Keratinocyte (primary cell): ENCODE measurements at regions not wholly inside any gene's neighbourhood (a gene's known extent, or its start where the extent isn't known, plus 50 kb on each side); places are given as distances from the start of the nearest gene placed in this dataset.

ENCODE experiments used
- DNase-seq: peaks from one replicate; pipeline ENCODE4 v3.0.0-alpha.2; 2011; ENCODE audit warnings: low read depth, missing footprints, low spot score
- FAIRE-seq: peaks from 2 replicates; lab custom pipeline; 2011; peaks lifted over from hg19 to GRCh38; lab: Jason Lieb, UNC
- H2AFZ ChIP-seq: 2 replicates; pipeline ENCODE4 v1.6.0; 2012; ENCODE audit warnings: low read length, control low read depth, inconsistent platforms; ENCODE audit not compliant: control insufficient read depth
- H3K27ac ChIP-seq: 2 replicates; pipeline ENCODE4 v1.5.1; 2011; ENCODE audit warnings: low read length; ENCODE audit not compliant: control insufficient read depth, insufficient read depth
- H3K27me3 ChIP-seq: 3 replicates; pipeline ENCODE4 v1.6.0; 2011; ENCODE audit warnings: low read length; ENCODE audit not compliant: control insufficient read depth, insufficient read depth; ENCODE audit errors: extremely low read depth
- H3K36me3 ChIP-seq, 2 experiments: 2 replicates in 1 of 2; 3 replicates in 1 of 2; pipeline ENCODE4 v1.5.1; 2011; ENCODE audit warnings: low read length in 2 of 2, mild to moderate bottlenecking in 1 of 2; ENCODE audit not compliant: control insufficient read depth in 2 of 2, insufficient read depth in 2 of 2; ENCODE audit errors: extremely low read depth in 1 of 2
- H3K4me1 ChIP-seq: 3 replicates; pipeline ENCODE4 v1.5.1; 2011; ENCODE audit warnings: low read length; ENCODE audit not compliant: control insufficient read depth, insufficient read depth; ENCODE audit errors: extremely low read depth
- H3K4me2 ChIP-seq: 3 replicates; pipeline ENCODE4 v1.6.0; 2011; ENCODE audit warnings: low read depth, low read length; ENCODE audit not compliant: control insufficient read depth, insufficient read depth; ENCODE audit errors: extremely low read depth
- H3K4me3 ChIP-seq, 3 experiments: fragments of 200-600 bp in 1 of 3; sonication (generic) in 1 of 3; 2 replicates in 2 of 3; 3 replicates in 1 of 3; pipeline ENCODE4 v1.5.1; 2011 to 2016; ENCODE audit warnings: low read length in 3 of 3, mild to moderate bottlenecking in 3 of 3, control low read depth in 2 of 3, inconsistent platforms in 1 of 3, low read depth in 1 of 3, mixed read lengths in 1 of 3, mixed run types in 1 of 3, moderate library complexity in 1 of 3; ENCODE audit not compliant: control insufficient read depth in 2 of 3, insufficient read depth in 2 of 3; ENCODE audit errors: extremely low read depth in 1 of 3
- H3K79me2 ChIP-seq: 2 replicates; pipeline ENCODE4 v1.6.0; 2012; ENCODE audit warnings: low read length; ENCODE audit not compliant: control insufficient read depth, insufficient read depth
- H3K9ac ChIP-seq: 3 replicates; pipeline ENCODE4 v1.6.0; 2011; ENCODE audit warnings: low read length; ENCODE audit not compliant: control insufficient read depth, insufficient read depth; ENCODE audit errors: extremely low read depth
- H3K9me1 ChIP-seq: 3 replicates; pipeline ENCODE4 v1.6.0; 2011; ENCODE audit warnings: low read length; ENCODE audit not compliant: control insufficient read depth, insufficient read depth; ENCODE audit errors: extremely low read depth
- H3K9me3 ChIP-seq: 2 replicates; pipeline ENCODE4 v1.5.1; 2012; ENCODE audit warnings: low read depth, low read length; ENCODE audit not compliant: control insufficient read depth
- H4K20me1 ChIP-seq: 3 replicates; pipeline ENCODE4 v1.6.0; 2011; ENCODE audit warnings: low read length; ENCODE audit not compliant: control insufficient read depth, insufficient read depth; ENCODE audit errors: extremely low read depth
- CTCF ChIP-seq, 3 experiments: IDR thresholded peaks in 1 of 3; conservative IDR thresholded peaks in 1 of 3; optimal IDR thresholded peaks in 1 of 3; 2 replicates in 2 of 3; 3 replicates in 1 of 3; pipeline versions ENCODE3 to v1.5.1; 2011; ENCODE audit warnings: low read length in 3 of 3, mild to moderate bottlenecking in 3 of 3, moderate library complexity in 2 of 3, control low read depth in 1 of 3, inconsistent platforms in 1 of 3; ENCODE audit not compliant: insufficient read depth in 2 of 3; ENCODE audit errors: extremely low read depth in 1 of 3
- EZH2 ChIP-seq: IDR thresholded peaks from one replicate; pipeline ENCODE4 v1.6.1; 2012; ENCODE audit warnings: inconsistent platforms, mild to moderate bottlenecking, low read length, moderate library complexity
- dilution Hi-C: fragments of 300-500 bp; cut with MboI; formaldehyde crosslinking; loops from one replicate; pipeline ENCODE4 v1.7.0; 2020; ENCODE audit warnings: low sequenced_read_pairs; ENCODE audit not compliant: extremely low pct_ligation_motif_present

DNA sequence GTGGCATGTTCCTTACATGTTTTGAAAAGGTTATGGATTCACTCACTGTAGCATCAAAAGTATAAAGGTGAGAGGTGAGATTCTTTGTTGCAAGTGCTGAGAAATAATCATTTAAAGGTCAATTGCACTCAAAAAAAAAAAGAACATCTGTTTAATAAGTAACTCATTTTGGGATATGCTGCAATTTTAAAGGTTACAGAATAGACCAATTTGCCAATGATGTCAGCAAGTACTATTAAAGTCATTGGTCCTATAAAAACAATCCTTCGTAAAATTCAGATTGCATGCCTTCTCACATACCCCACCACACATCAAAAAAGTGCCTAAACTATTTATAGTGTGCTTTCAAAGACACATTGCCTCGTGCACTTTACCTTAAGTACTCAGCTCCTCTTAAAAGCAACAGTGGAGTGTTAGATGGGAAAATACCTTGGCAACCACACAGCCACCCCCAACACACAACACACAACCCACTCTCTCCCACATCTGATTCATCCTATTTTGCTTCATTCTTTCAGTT lies 218.2 kb upstream of the ADGRL2 start:
- Histone ChIP-seq H3K79me2 (no peaks in the 10 kb centered on the region), H2AFZ (no peak overlapping the region), H3K36me3 (no peaks in the 10 kb centered on the region), H3K9ac (no peak overlapping the region), H3K4me3 (no peak overlapping the region), H3K4me1 (no peaks in the 10 kb centered on the region), H4K20me1 (no peaks in the 10 kb centered on the region), H3K9me3 (no peaks in the 10 kb centered on the region), H3K4me2 (no peak overlapping the region), H3K27me3 (no peaks in the 10 kb centered on the region), H3K27ac (no peak overlapping the region), H3K9me1 (no peaks in the 10 kb centered on the region)
- FAIRE-seq: no peak
- no peak for DNase-seq
- TF ChIP-seq EZH2 (no peak), CTCF (optimal IDR thresholded peaks at IDR 0.05 in 1 of 3, IDR thresholded peaks at IDR 0.05 in 1 of 3, conservative IDR thresholded peaks at IDR 0.05 in 1 of 3; ENCODE audit: extremely low read depth in 1 of 3, insufficient read depth in 2 of 3, low read length in 3 of 3) (no peak)
- dilution Hi-C loops: no loop called here

GRCh38 chr1:81578867-81579266 lies 221.9 kb upstream of the ADGRL2 start:
- Histone ChIP-seq H3K27me3 (no peaks in the 10 kb centered on the region), H3K27ac (no peak overlapping the region), H4K20me1 (no peaks in the 10 kb centered on the region), H3K4me2 (no peak overlapping the region), H2AFZ (no peak overlapping the region), H3K9me1 (no peaks in the 10 kb centered on the region), H3K36me3 (no peaks in the 10 kb centered on the region), H3K9me3 (no peaks in the 10 kb centered on the region), H3K4me1 (no peaks in the 10 kb centered on the region), H3K79me2 (no peaks in the 10 kb centered on the region), H3K9ac (no peak overlapping the region), H3K4me3 (no peak overlapping the region)
- dilution Hi-C loops: no loop called here
- DNase-seq (no peak), FAIRE-seq (no peak)
- TF ChIP-seq CTCF (optimal IDR thresholded peaks at IDR 0.05 in 1 of 3, IDR thresholded peaks at IDR 0.05 in 1 of 3, conservative IDR thresholded peaks at IDR 0.05 in 1 of 3; ENCODE audit: extremely low read depth in 1 of 3, insufficient read depth in 2 of 3, low read length in 3 of 3) (no peak), EZH2 (no peak)
